Liver (tissue), 8 donors: ENCODE measurements at regions not wholly inside any gene's neighbourhood (a gene's known extent, or its start where the extent isn't known, plus 50 kb on each side); places are given as distances from the start of the nearest gene placed in this dataset.

ENCODE experiments used
- DNase-seq: peaks from one replicate; pipeline ENCODE4 v3.0.0-alpha.2; 2017; ENCODE audit warnings: low spot score
- H3K27ac ChIP-seq, 2 donors: one replicate each; pipeline ENCODE4 v1.7.0; 2013; ENCODE audit warnings: inconsistent platforms in 2 of 2, low read length in 2 of 2, control low read depth in 1 of 2, low read depth in 1 of 2, mild to moderate bottlenecking in 1 of 2
- H3K27me3 ChIP-seq, 4 donors: one replicate each; pipeline versions ENCODE4 v1.6.1 to v1.7.0; 2013; ENCODE audit warnings: low read length in 3 of 4, inconsistent platforms in 1 of 4, mild to moderate bottlenecking in 1 of 4, moderate library complexity in 1 of 4; ENCODE audit not compliant: control insufficient read depth in 4 of 4, insufficient read depth in 4 of 4
- H3K36me3 ChIP-seq, 4 donors: one replicate each; pipeline versions ENCODE4 v1.6.1 to v1.7.0; 2013; ENCODE audit warnings: low read length in 3 of 4, mild to moderate bottlenecking in 3 of 4, low read depth in 1 of 4, moderate library complexity in 1 of 4; ENCODE audit not compliant: control insufficient read depth in 4 of 4, insufficient read depth in 3 of 4
- H3K4me1 ChIP-seq, 4 donors: one replicate each; pipeline versions ENCODE4 v1.6.1 to v1.7.0; 2013; ENCODE audit warnings: low read length in 3 of 4, mild to moderate bottlenecking in 3 of 4, moderate library complexity in 1 of 4; ENCODE audit not compliant: control insufficient read depth in 4 of 4, insufficient read depth in 4 of 4
- H3K4me3 ChIP-seq, 3 donors: one replicate each; pipeline versions ENCODE4 v1.6.1 to v1.7.0; 2013; ENCODE audit warnings: low read length in 3 of 3, control low read depth in 1 of 3, low read depth in 1 of 3, mild to moderate bottlenecking in 1 of 3
- H3K9ac ChIP-seq, 2 donors: one replicate each; pipeline ENCODE4 v1.7.0; 2013; ENCODE audit warnings: low read length in 2 of 2, mild to moderate bottlenecking in 2 of 2, moderate library complexity in 2 of 2, control low read depth in 1 of 2, low read depth in 1 of 2
- H3K9me3 ChIP-seq, 4 donors: one replicate each; pipeline versions ENCODE4 v1.6.1 to v1.7.0; 2013; ENCODE audit warnings: low read length in 3 of 4; ENCODE audit not compliant: control insufficient read depth in 4 of 4
- EGR1 ChIP-seq, 2 donors: IDR thresholded peaks; 2 replicates each; pipeline ENCODE4 v1.6.1; 2016 to 2018; ENCODE audit warnings: antibody characterized with exemption in 2 of 2, low read depth in 2 of 2
- FOXA2 ChIP-seq: IDR thresholded peaks from 2 replicates; pipeline ENCODE4 v1.6.1; 2016; ENCODE audit warnings: antibody characterized with exemption
- GABPA ChIP-seq, 2 donors: IDR thresholded peaks in 1 of 2; conservative IDR thresholded peaks in 1 of 2; 2 replicates each; pipeline ENCODE4 v1.6.1; 2016; ENCODE audit warnings: antibody characterized with exemption in 2 of 2, mild to moderate bottlenecking in 1 of 2, moderate library complexity in 1 of 2
- HNF4A ChIP-seq, 2 donors: conservative IDR thresholded peaks; 2 replicates each; pipeline ENCODE4 v1.6.1; 2016; ENCODE audit warnings: antibody characterized with exemption in 2 of 2, mild to moderate bottlenecking in 2 of 2
- JUND ChIP-seq, 2 donors: IDR thresholded peaks; 2 replicates each; pipeline ENCODE4 v1.6.1; 2016; ENCODE audit warnings: antibody characterized with exemption in 2 of 2
- NR2F2 ChIP-seq: IDR thresholded peaks from 2 replicates; pipeline ENCODE4 v1.6.1; 2016; ENCODE audit warnings: antibody characterized with exemption
- RAD21 ChIP-seq, 2 donors: IDR thresholded peaks; 2 replicates each; pipeline ENCODE4 v1.6.1; 2016; ENCODE audit warnings: antibody characterized with exemption in 2 of 2, mild to moderate bottlenecking in 2 of 2
- REST ChIP-seq: IDR thresholded peaks from 2 replicates; pipeline ENCODE4 v1.6.1; 2016; ENCODE audit warnings: antibody characterized with exemption, mild to moderate bottlenecking
- RXRA ChIP-seq, 2 donors: IDR thresholded peaks; 2 replicates each; pipeline ENCODE4 v1.6.1; 2017 to 2018; ENCODE audit warnings: antibody characterized with exemption in 2 of 2, mild to moderate bottlenecking in 1 of 2
- SP1 ChIP-seq: IDR thresholded peaks from 2 replicates; pipeline ENCODE4 v1.6.1; 2018; ENCODE audit warnings: antibody characterized with exemption, mild to moderate bottlenecking
- TAF1 ChIP-seq: conservative IDR thresholded peaks from 2 replicates; pipeline ENCODE4 v1.6.1; 2016; ENCODE audit warnings: antibody characterized with exemption, mild to moderate bottlenecking
- YY1 ChIP-seq: IDR thresholded peaks from 2 replicates; pipeline ENCODE4 v1.6.1; 2016; ENCODE audit warnings: antibody characterized with exemption, mild to moderate bottlenecking
- ZBTB33 ChIP-seq: IDR thresholded peaks from 2 replicates; pipeline ENCODE4 v1.6.1; 2016; ENCODE audit warnings: antibody characterized with exemption
- WGBS: extraction: QIAGEN DNeasy Blood & Tissue Kit; methylation state at CpG from one replicate; pipeline ENCODE4 v1.1.7; 2013; 5-methylcytosine and 5-hydroxymethylcytosine counted together
- TF ChIP-seq, protein P1 (sequence below): IDR thresholded peaks from 2 replicates; pipeline ENCODE4 v1.6.1; 2016; ENCODE audit warnings: antibody characterized with exemption
- TF ChIP-seq, protein P2 (sequence below): IDR thresholded peaks from 2 replicates; pipeline ENCODE4 v1.6.1; 2016; ENCODE audit warnings: antibody characterized with exemption
- TF ChIP-seq, protein P3 (sequence below): fragments of 150-350 bp; IDR thresholded peaks from 2 replicates; pipeline ENCODE4 v1.5.1; 2017; ENCODE audit warnings: improper control_type of control experiment, low read depth, low read length; ENCODE audit not compliant: missing input control
- donor health status: healthy.
- donor health status: healthy.
- donor health status: healthy.
- donor health status: healthy.
- donor health status: healthy.

- TF ChIP-seq EGR1 (IDR thresholded peaks at IDR 0.05; ENCODE audit: low read depth in 2 of 2), result no peak
- no peak for TF ChIP-seq RXRA (IDR thresholded peaks at IDR 0.05)
- TF ChIP-seq GABPA (IDR thresholded peaks at IDR 0.05 in 1 of 2, conservative IDR thresholded peaks at IDR 0.05 in 1 of 2), result no peak
- no peak for TF ChIP-seq SP1
- TF ChIP-seq FOXA2, result no peak
- TF ChIP-seq TAF1, result no peak
- no peak for TF ChIP-seq NR2F2
- no peak for TF ChIP-seq YY1
- no peak for TF ChIP-seq HNF4A (conservative IDR thresholded peaks at IDR 0.05)
- TF ChIP-seq, protein P1, sequence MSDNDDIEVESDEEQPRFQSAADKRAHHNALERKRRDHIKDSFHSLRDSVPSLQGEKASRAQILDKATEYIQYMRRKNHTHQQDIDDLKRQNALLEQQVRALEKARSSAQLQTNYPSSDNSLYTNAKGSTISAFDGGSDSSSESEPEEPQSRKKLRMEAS, result no peak
- no peak for TF ChIP-seq JUND (IDR thresholded peaks at IDR 0.05)
- TF ChIP-seq REST, result no peak
- TF ChIP-seq, protein P2, sequence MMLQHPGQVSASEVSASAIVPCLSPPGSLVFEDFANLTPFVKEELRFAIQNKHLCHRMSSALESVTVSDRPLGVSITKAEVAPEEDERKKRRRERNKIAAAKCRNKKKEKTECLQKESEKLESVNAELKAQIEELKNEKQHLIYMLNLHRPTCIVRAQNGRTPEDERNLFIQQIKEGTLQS, result no peak
- TF ChIP-seq, protein P3, sequence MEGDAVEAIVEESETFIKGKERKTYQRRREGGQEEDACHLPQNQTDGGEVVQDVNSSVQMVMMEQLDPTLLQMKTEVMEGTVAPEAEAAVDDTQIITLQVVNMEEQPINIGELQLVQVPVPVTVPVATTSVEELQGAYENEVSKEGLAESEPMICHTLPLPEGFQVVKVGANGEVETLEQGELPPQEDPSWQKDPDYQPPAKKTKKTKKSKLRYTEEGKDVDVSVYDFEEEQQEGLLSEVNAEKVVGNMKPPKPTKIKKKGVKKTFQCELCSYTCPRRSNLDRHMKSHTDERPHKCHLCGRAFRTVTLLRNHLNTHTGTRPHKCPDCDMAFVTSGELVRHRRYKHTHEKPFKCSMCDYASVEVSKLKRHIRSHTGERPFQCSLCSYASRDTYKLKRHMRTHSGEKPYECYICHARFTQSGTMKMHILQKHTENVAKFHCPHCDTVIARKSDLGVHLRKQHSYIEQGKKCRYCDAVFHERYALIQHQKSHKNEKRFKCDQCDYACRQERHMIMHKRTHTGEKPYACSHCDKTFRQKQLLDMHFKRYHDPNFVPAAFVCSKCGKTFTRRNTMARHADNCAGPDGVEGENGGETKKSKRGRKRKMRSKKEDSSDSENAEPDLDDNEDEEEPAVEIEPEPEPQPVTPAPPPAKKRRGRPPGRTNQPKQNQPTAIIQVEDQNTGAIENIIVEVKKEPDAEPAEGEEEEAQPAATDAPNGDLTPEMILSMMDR, result no peak
- no peaks in the 10 kb centered on the region for H3K9me3 ChIP-seq
- H3K27me3 ChIP-seq, result no peaks in the 10 kb centered on the region
- H3K4me1 ChIP-seq, result no peaks in the 10 kb centered on the region
- no peak overlapping the region for H3K4me3 ChIP-seq
- WGBS, result 86% methylated on average over 1 of the region's 1 CpG
- H3K9ac ChIP-seq, result no peak overlapping the region
- H3K27ac ChIP-seq, result no peak overlapping the region
- DNase-seq, result no peak
- H3K36me3 ChIP-seq, result no peaks in the 10 kb centered on the region
Observed at GRCh38 chr6:47132724-47133123, 90.6 kb upstream of the ADGRF1 start.

GRCh38 chr6:47131773-47132172 is 89.6 kb upstream of the ADGRF1 start:
- no peaks in the 10 kb centered on the region for H3K27me3 ChIP-seq
- H3K36me3 ChIP-seq, result no peaks in the 10 kb centered on the region
- TF ChIP-seq RXRA (IDR thresholded peaks at IDR 0.05) (no peak), NR2F2 (no peak), ZBTB33 (no peak), RAD21 (IDR thresholded peaks at IDR 0.05) (no peak), TAF1 (no peak), REST (no peak)
- no peak overlapping the region for H3K9ac ChIP-seq
- no peak overlapping the region for H3K4me3 ChIP-seq
- no peak overlapping the region for H3K27ac ChIP-seq
- no peak for DNase-seq
- H3K9me3 ChIP-seq, result no peaks in the 10 kb centered on the region
- 88% methylated on average over 2 of the region's 2 CpGs for WGBS
- peaks cover 0 to 5% (median 1%) of the 10 kb centered on the region in 4 donors for H3K4me1 ChIP-seq
